ENCODE measurements at regions not wholly inside any gene's neighbourhood (a gene's known extent, or its start where the extent isn't known, plus 50 kb on each side); places are given as distances from the start of the nearest gene placed in this dataset.

GRCh38 chr10:121112579-121113384 lies 261.6 kb downstream of the WDR11 start:
- TF ChIP-seq EZH2 (IDR thresholded peaks at IDR 0.05; ENCODE audit: low read depth, unreplicated experiment) (no peak), CTCF (conservative IDR thresholded peaks at IDR 0.05; ENCODE audit: low read depth in 2 of 2) (0 out of 4 replicates have a peak, but pooled peaks of 1 of the 2 experiments have one; percentile 12), ETS1 (IDR thresholded peaks at IDR 0.05) (no peak), POLR2AphosphoS5 (IDR thresholded peaks at IDR 0.05; ENCODE audit: low read depth) (no peak), ZNF114 (CRISPR knock-in tag; IDR thresholded peaks at IDR 0.05) (no peak), REST (IDR thresholded peaks at IDR 0.05; ENCODE audit: unreplicated experiment) (no peak), ZNF331 (CRISPR knock-in tag; IDR thresholded peaks at IDR 0.05; ENCODE audit: low read depth) (no peak), EZH2phosphoT487 (IDR thresholded peaks at IDR 0.05; ENCODE audit: unreplicated experiment) (no peak), JUNB (IDR thresholded peaks at IDR 0.05; ENCODE audit: unreplicated experiment) (no peak), STAT1 (IDR thresholded peaks at IDR 0.05; ENCODE audit: unreplicated experiment) (no peak), CREB1 (CRISPR knock-in tag; IDR thresholded peaks at IDR 0.05; ENCODE audit: low read depth) (no peak), ZNF462 (CRISPR knock-in tag; IDR thresholded peaks at IDR 0.05) (no peak), NANOG (IDR thresholded peaks at IDR 0.05; ENCODE audit: borderline replicate concordance) (no peak)

All from GM23338 (cell line).